Neural progenitor cell (in vitro differentiated cells): ENCODE measurements at regions not wholly inside any gene's neighbourhood (a gene's known extent, or its start where the extent isn't known, plus 50 kb on each side); places are given as distances from the start of the nearest gene placed in this dataset.

Experiments used
- CTCF ChIP-seq: fragments of 200-600 bp; sonication (generic); IDR thresholded peaks from 2 replicates; pipeline ENCODE4 v1.5.1; 2017; ENCODE audit warnings: antibody characterized with exemption, mild to moderate bottlenecking
- EZH2 ChIP-seq: fragments of 200-600 bp; sonication (generic); IDR thresholded peaks from 2 replicates; pipeline ENCODE4 v1.6.1; 2017; ENCODE audit warnings: antibody characterized with exemption, mild to moderate bottlenecking, moderate library complexity

GRCh38 chr5:3889412-3890142 is 293.9 kb downstream of the IRX1 start:
- TF ChIP-seq CTCF (no peak), EZH2 (no peak)
